ENCODE measurements at regions not wholly inside any gene's neighbourhood (a gene's known extent, or its start where the extent isn't known, plus 50 kb on each side); places are given as distances from the start of the nearest gene placed in this dataset.

- TF ChIP-seq POLR2A (IDR thresholded peaks at IDR 0.05; ENCODE audit: low read length), result no peak
- TF ChIP-seq GATA1 (IDR thresholded peaks at IDR 0.05; ENCODE audit: low read depth, low read length), result no peak
These were observed 113.7 kb upstream of the ANKRD1 start for GRCh38 chr10:91034494-91035159.

Data from erythroblast (primary cell).